Stimulated activated naive B cell treated with anti-CD40 and anti-IgM and Interleukin-4, amounts not matched to agents 10 μg/mL and 1 μg/mL and 100 μg/mL, for 72 hours (primary cell): ENCODE measurements at regions not wholly inside any gene's neighbourhood (a gene's known extent, or its start where the extent isn't known, plus 50 kb on each side); places are given as distances from the start of the nearest gene placed in this dataset.
"Not testable (repeated sequence)": the region's sequence is repeated elsewhere in the genome, so short reads cannot be mapped to it uniquely, and the experiment has no call there.

Experiments
- ATAC-seq, 2 donors: fragments of 150-1000 bp; cut with Tn5 transposase; replicated peaks; 2 replicates each; pipeline ENCODE4 v1.10.0; 2021; ENCODE audit warnings: moderate library complexity in 1 of 2
- DNase-seq: peaks from one replicate; pipeline ENCODE4 v3.0.0; 2021
- H3K27ac Mint-ChIP-seq: one replicate; pipeline ENCODE4 v1.8.0; 2022; ENCODE audit warnings: mild to moderate bottlenecking, mixed read lengths
- H3K27me3 Mint-ChIP-seq, 2 donors: one replicate each; pipeline ENCODE4 v1.8.0; 2022; ENCODE audit warnings: mixed read lengths in 2 of 2
- H3K36me3 Mint-ChIP-seq, 2 donors: one replicate each; pipeline ENCODE4 v1.8.0; 2022; ENCODE audit warnings: mixed read lengths in 2 of 2, mild to moderate bottlenecking in 1 of 2
- H3K4me1 Mint-ChIP-seq, 2 donors: one replicate each; pipeline ENCODE4 v1.8.0; 2022; ENCODE audit warnings: mixed read lengths in 2 of 2, mild to moderate bottlenecking in 1 of 2
- H3K4me3 Mint-ChIP-seq, 2 donors: one replicate each; pipeline ENCODE4 v1.8.0; 2022; ENCODE audit warnings: mild to moderate bottlenecking in 2 of 2, mixed read lengths in 2 of 2, moderate library complexity in 1 of 2
- H3K9me3 Mint-ChIP-seq, 2 donors: one replicate each; pipeline ENCODE4 v1.8.0; 2022; ENCODE audit warnings: mixed read lengths in 2 of 2, mild to moderate bottlenecking in 1 of 2

DNA sequence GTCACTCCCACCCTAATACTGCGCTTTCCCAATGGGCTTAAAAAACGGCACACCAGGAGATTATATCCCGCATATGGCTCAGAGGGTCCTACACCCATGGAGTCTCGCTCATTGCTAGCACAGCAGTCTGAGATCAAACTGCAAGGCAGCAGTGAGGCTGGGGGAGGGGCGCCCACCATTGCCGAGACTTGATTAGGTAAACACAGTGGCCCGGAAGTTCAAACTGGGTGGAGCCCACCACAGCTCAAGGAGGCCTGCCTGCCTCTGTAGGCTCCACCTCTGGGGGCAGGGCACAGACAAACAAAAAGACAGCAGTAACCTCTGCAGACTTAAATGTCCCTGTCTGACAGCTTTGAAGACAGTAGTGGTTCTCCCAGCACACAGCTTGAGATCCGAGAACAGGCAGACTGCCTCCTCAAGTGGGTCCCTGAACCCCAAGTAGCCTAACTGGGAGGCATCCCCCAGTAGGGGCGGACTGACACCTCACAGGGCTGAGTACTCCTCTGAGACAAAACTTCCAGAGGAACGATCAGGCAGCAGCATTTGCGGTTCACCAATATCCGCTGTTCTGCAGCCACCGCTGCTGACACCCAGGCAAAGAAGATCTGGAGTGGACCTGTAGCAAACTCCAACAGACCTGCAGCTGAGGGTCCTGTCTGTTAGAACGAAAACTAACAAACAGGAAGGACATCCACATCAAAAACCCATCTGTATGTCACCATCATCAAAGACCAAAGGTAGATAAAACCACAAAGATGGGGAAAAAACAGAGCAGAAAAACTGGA, 1085.6 kb upstream of the FANCL start:
- not testable (repeated sequence) for DNase-seq, ATAC-seq, H3K27me3 Mint-ChIP-seq, H3K4me1 Mint-ChIP-seq, H3K36me3 Mint-ChIP-seq, H3K27ac Mint-ChIP-seq, H3K9me3 Mint-ChIP-seq, H3K4me3 Mint-ChIP-seq

DNA sequence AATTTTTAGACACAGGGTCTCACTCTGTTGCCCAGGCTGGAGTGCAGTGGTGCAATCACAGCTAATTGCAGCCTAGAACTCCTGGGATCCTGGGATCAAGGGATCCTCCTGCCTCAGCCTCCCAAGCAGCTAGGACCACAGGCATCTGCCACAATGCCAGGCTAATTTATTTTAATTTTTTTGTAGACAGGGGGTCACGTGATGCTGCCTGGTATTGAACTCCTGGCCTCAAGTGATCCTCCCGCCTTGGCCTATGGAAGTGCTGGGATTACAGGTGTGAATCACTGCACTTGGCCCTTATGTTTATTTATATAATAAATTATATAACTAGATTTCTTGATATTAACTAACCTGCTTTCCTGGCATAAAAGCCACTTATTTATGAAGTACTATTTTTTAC, 1081.7 kb upstream of the FANCL start:
- Mint-ChIP-seq H3K4me3 (no peak overlapping the region), H3K27ac (no peak overlapping the region), H3K4me1 (no peaks in the 10 kb centered on the region), H3K27me3 (no peaks in the 10 kb centered on the region), H3K9me3 (peaks cover 0 to 3% of the 10 kb centered on the region in 2 donors), H3K36me3 (peaks cover 0 to 3% of the 10 kb centered on the region in 2 donors)
- DNase-seq = no peak
- ATAC-seq = no peak

DNA sequence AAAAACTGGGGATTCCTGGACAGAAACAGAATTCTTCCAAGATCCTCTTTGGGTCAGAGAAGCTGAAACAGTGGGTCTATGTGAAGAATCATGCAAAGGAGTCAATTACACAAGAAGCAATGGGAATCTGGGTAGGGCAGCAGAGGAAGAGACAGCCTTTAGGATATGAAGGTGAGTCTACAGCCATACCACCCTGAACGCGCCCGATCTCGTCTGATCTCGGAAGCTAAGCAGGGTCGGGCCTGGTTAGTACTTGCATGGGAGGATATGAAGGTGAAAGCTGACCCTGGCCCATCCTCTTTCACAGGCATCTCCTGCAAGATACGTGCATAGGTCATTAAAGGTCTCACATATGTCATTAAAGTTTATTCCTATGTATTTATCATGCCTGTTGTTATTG, 1080.9 kb upstream of the FANCL start:
- Mint-ChIP-seq H3K9me3 (peaks cover 0 to 3% of the 10 kb centered on the region in 2 donors), H3K4me3 (no peak overlapping the region), H3K36me3 (peaks cover 0 to 3% of the 10 kb centered on the region in 2 donors), H3K4me1 (no peaks in the 10 kb centered on the region), H3K27ac (no peak overlapping the region), H3K27me3 (no peaks in the 10 kb centered on the region)
- DNase-seq = no peak
- no peak for ATAC-seq

DNA sequence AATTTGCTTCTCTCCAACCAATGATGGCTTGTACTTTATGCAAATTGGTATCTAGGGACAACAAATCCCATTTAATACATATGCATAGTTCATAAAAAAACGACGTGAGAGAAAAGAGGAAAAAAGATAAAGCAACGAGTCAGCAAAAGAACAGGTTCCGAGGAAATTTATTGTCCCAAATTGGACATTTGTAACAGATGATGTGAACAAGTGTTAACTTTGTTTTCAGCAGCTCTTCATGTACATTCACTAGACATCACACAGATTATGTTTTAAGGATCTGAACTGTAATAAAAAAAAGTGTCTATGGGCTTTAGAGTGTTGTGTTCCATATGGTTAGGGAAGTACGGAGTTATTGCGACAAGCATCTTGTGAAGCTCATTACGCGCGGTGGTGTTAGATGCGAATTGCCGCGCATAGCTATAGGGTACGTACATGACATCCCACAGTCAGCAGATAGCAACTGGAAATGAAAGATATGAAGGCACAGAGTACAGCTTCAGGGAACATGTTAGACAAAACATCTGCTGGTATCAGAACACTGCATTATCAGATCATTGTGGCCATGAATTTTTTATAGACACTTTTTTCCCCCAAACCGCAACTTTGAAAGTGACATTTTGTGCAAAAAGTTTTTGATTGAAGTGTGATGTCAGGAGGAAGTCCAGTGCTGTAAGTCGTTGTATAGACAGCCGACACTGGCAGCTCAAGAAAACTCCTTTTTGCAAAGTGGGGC, 1073.1 kb upstream of the FANCL start:
- Mint-ChIP-seq H3K9me3 (no peaks in the 10 kb centered on the region), H3K27ac (no peak overlapping the region), H3K27me3 (no peaks in the 10 kb centered on the region), H3K4me3 (no peak overlapping the region), H3K4me1 (peaks cover 3 to 8% of the 10 kb centered on the region in 2 donors), H3K36me3 (no peaks in the 10 kb centered on the region)
- no peak for DNase-seq
- no peak for ATAC-seq

DNA sequence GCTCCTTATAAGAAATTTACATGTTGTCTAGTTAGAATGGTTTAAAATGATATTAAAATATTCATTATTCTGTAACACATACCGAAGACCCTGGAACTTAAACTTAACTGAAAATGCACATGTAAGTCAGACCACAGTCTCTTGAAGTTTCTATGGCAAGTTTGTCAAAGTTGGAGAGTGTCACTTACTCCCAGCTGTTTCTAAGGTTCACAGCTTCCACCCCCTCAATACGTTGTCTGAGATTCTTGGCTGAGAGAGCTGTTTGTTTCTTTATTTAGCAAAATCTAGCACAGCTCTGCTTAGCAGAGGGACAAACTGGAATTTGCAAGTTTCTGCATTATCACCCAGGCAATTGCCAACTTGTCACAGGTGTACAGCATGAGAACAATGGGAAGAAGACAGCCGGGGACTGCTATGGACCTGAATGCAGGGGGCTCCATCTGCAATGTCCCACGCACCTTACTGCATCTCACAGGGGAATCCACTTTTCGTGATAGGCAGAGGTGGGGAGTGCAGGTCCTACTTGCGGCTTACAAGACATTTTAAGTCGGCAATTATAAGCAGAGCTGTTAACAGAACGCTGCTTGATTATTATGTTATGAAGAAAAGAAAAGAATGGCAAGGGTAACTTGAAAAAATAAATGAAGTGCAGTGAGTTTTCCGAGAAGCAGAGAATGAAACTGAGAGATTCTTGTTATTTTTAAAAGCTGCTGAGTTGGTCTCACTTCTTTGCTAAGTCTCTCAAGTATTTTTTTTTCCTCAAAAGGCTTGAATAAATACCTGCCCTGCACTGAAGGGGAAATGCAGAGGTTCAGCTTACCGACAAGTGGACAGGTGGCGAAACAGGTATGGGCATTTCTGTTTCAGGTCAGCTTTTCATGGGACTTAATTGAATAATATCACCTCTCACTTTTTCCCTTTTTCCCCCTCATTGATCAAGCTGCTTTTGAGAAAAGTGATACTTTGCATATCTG, 1072.1 kb upstream of the FANCL start:
- Mint-ChIP-seq H3K27me3 (no peaks in the 10 kb centered on the region), H3K4me3 (peak overlapping the region in 1 of 2 donors; percentile 13), H3K9me3 (no peaks in the 10 kb centered on the region)

DNA sequence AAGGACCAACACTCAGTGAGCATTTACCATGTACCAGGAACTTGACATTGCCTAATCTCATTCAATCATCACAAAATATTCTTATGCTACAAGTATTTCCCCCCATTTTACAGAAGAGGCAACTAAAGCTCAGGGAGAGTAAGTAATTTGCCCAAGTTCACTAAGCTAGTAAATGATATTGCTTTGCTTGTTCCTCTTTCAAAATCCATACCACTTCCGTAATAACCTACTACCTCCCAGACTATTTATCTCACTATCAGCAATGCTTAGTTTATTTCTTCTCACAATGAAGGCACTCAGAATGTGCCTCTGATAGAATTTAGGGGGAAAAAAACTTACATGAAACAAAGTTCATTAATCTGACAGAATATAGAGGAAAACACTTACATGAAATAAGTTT, 1070.9 kb upstream of the FANCL start:
- no peak overlapping the region for H3K4me3 Mint-ChIP-seq
- no peaks in the 10 kb centered on the region for H3K36me3 Mint-ChIP-seq
- H3K27me3 Mint-ChIP-seq = no peaks in the 10 kb centered on the region
- no peak overlapping the region for H3K27ac Mint-ChIP-seq
- no peak for ATAC-seq
- H3K9me3 Mint-ChIP-seq = no peaks in the 10 kb centered on the region
- DNase-seq = no peak
- peaks cover 3 to 8% of the 10 kb centered on the region in 2 donors for H3K4me1 Mint-ChIP-seq

More for the DNA sequence above, 1072.1 kb upstream of the FANCL start:
- Mint-ChIP-seq H3K36me3 (no peaks in the 10 kb centered on the region), H3K27ac (no peak overlapping the region), H3K4me1 (peaks cover 3 to 8% of the 10 kb centered on the region in 2 donors)
- ATAC-seq (peak in 1 of 2 donors; percentile 23), DNase-seq (no peak)

DNA sequence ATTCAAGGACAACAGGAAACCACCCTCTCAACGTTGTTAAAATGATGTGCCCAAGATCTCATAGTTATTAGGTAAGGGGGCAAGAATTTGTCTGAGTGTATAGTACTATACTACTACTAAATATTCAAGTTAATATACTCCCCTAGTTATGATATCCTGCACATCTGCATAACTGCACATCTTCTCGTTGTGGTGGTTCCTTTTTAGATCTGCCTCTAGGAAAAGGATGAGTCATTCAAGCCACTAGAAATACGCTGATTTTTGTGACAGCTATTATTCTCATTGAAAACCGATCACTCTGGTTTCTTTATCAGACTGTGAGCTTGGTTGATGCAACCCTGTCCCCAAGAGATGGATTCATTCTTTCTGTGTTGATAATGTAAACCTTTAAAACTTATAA, 1067.0 kb upstream of the FANCL start:
- peak in 1 of 2 donors; percentile 29 for ATAC-seq

DNA sequence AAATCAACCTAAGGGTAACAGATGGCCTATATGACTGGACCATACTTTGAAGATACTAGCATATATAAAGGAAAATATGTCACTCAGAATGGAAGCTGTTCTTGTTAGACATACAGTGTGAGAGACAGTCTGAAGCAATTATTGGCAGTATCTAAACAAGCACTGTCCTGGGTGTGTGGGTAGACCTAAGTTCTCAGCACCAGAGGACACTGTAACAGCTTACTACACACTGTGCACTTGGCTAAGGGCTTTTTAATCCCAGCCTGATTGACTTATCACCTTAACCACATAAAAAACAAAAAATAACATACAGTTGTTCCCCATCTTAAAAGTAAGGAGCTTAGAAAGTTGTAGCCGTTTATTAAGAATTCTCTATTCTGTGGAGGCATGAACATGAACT, 1066.1 kb upstream of the FANCL start:
- no peaks in the 10 kb centered on the region for H3K27me3 Mint-ChIP-seq
- H3K4me3 Mint-ChIP-seq = no peak overlapping the region
- DNase-seq = no peak
- H3K36me3 Mint-ChIP-seq = no peaks in the 10 kb centered on the region
- ATAC-seq = no peak
- H3K27ac Mint-ChIP-seq = no peak overlapping the region
- peaks cover 3 to 6% of the 10 kb centered on the region in 2 donors for H3K4me1 Mint-ChIP-seq
- H3K9me3 Mint-ChIP-seq = no peaks in the 10 kb centered on the region

More for the DNA sequence above, 1067.0 kb upstream of the FANCL start:
- Mint-ChIP-seq H3K9me3 (no peaks in the 10 kb centered on the region), H3K4me3 (no peak overlapping the region), H3K27ac (no peak overlapping the region), H3K36me3 (no peaks in the 10 kb centered on the region), H3K27me3 (no peaks in the 10 kb centered on the region), H3K4me1 (peaks cover 3 to 8% of the 10 kb centered on the region in 2 donors)
- no peak for DNase-seq

DNA sequence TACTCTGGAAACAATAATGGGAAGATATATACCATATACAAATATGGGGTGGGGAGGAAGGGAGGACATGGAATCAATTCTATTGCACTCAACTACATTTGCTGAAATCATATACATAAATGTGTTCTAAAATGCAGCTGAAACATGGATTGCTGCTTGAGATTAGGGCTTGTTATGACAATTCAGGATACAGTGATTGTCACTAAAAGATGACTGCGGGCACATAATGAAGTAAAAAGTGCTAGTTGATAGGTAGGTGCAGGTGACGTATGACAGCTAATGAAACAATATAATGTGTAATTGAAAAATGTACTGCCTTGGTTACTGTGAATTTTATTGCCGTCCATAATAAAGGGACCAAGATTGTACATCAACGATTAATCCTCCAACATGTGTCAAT, 1062.1 kb upstream of the FANCL start:
- no peaks in the 10 kb centered on the region for H3K4me1 Mint-ChIP-seq
- no peak overlapping the region for H3K4me3 Mint-ChIP-seq
- no peak for DNase-seq
- H3K27ac Mint-ChIP-seq = no peak overlapping the region
- ATAC-seq = no peak
- H3K27me3 Mint-ChIP-seq = no peaks in the 10 kb centered on the region
- H3K9me3 Mint-ChIP-seq = no peaks in the 10 kb centered on the region
- H3K36me3 Mint-ChIP-seq = no peaks in the 10 kb centered on the region

DNA sequence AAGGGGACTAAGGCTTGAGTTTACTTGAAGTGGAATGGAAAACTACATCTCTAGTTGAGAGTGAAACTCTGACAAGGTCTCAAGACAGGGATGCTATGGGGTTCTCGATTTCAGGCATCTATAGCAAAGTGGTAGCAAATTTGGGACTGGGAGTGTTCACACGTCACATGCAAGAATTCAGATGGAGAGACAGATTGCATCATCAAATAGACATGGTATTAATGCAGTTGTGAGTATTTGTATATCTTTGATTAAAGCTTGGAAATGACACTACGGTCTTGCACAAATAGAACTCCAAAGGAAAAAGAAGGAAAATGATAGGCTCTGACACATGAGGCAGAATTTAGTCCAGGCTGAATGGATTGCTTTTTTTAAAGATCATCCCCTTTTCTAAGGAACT, 1061.6 kb upstream of the FANCL start:
- no peaks in the 10 kb centered on the region for H3K4me1 Mint-ChIP-seq
- no peak overlapping the region for H3K4me3 Mint-ChIP-seq
- H3K27ac Mint-ChIP-seq = no peak overlapping the region
- DNase-seq (no peak), ATAC-seq (no peak)
- H3K27me3 Mint-ChIP-seq = no peaks in the 10 kb centered on the region
- no peaks in the 10 kb centered on the region for H3K9me3 Mint-ChIP-seq
- H3K36me3 Mint-ChIP-seq = no peaks in the 10 kb centered on the region

DNA sequence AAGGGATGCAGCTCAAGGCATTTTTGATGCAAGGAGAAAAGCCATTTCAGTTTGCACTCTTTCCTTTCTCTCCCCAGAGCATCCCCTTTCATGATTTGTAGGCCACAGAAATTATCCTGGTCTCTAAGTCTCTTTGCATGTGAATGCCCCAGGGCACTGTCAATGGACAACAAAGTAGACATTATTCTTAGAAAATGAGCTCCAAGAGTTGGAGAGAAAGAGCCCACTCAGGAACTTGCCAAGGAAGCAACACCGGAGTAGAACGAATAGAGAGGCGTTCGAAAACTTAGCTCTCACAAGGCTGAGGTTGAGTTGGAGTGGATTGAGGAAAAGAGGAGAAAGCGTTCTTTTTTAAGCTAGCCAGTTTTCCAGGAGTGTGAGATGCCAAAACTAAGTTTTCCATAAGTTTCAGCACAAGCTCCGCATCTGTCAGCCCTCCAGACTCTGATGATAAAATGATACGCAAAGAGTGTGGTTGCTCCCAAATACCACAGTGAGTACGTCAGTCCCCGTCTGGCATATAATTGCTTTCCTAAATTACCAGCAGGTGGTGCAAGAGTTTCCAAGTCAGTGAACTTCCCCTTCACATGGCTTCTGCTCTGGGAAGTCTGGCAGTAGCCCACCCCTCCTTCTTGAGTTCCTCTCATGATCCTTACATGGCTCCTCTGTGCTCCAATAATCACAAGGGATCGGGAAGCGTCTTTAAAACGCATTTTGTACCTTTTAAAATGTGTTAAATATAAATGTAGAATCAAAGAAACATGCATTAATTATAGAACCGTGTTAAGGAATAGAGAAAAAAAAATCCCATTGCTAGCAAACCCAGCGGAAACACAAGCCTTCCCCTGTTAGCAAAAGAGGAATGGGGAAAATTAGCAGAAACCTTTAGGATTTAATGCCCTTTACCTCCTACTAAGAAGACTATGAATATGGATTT, 1060.6 kb upstream of the FANCL start:
- DNase-seq (peak; percentile 16), ATAC-seq (peak; percentile 76 to 78)
- Mint-ChIP-seq H3K4me1 (no peaks in the 10 kb centered on the region), H3K9me3 (no peaks in the 10 kb centered on the region), H3K27ac (no peak overlapping the region), H3K27me3 (no peaks in the 10 kb centered on the region), H3K36me3 (no peaks in the 10 kb centered on the region), H3K4me3 (no peak overlapping the region)

DNA sequence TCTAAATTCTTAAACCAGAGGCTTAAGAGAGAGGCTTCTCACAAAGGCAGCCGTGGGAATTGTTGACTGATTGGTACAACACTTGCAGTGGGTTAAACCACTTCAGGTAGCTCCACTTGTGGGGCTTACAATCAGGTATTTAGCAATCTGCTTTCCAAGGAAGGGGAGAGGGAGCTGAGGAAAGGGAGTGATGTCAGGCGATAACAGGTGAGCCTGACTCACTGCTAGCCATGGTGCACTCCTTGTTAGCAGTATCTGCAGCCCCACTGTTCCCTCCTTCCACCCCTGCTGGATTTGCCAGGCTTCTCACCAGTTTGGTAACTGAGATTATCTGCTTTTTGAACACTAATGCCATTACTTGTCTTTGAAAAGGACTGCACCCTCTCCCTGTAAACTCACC, 1056.7 kb upstream of the FANCL start:
- peaks cover 0 to 4% of the 10 kb centered on the region in 2 donors for H3K27me3 Mint-ChIP-seq
- no peak overlapping the region for H3K4me3 Mint-ChIP-seq
- DNase-seq (no peak), ATAC-seq (no peak)
- no peak overlapping the region for H3K27ac Mint-ChIP-seq
- no peaks in the 10 kb centered on the region for H3K4me1 Mint-ChIP-seq
- no peaks in the 10 kb centered on the region for H3K9me3 Mint-ChIP-seq
- no peaks in the 10 kb centered on the region for H3K36me3 Mint-ChIP-seq

DNA sequence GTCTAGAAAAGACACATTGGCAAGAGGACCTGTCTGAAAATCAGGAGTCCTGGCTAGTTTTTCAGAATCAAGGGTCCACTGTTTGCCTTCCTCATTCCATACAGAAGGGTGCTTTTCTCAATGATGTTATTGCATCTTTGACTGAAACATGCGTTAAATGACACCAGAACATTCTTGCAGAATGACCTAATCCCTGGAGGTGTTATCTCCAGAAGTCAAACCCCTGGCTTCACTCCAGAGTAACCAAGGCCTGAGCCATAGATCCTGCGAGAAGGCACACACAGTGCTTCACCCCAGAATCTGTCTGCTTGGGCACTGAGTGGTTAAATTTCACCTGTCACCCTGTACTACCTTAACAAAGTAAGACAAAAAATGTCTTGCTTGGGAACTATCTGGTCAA, 1055.2 kb upstream of the FANCL start:
- Mint-ChIP-seq H3K36me3 (no peaks in the 10 kb centered on the region), H3K9me3 (no peaks in the 10 kb centered on the region), H3K4me3 (no peak overlapping the region), H3K27ac (no peak overlapping the region), H3K4me1 (no peaks in the 10 kb centered on the region), H3K27me3 (peaks cover 5 to 8% of the 10 kb centered on the region in 2 donors)
- no peak for DNase-seq
- no peak for ATAC-seq
